ENCODE measurements at regions not wholly inside any gene's neighbourhood (a gene's known extent, or its start where the extent isn't known, plus 50 kb on each side); places are given as distances from the start of the nearest gene placed in this dataset.

DNA sequence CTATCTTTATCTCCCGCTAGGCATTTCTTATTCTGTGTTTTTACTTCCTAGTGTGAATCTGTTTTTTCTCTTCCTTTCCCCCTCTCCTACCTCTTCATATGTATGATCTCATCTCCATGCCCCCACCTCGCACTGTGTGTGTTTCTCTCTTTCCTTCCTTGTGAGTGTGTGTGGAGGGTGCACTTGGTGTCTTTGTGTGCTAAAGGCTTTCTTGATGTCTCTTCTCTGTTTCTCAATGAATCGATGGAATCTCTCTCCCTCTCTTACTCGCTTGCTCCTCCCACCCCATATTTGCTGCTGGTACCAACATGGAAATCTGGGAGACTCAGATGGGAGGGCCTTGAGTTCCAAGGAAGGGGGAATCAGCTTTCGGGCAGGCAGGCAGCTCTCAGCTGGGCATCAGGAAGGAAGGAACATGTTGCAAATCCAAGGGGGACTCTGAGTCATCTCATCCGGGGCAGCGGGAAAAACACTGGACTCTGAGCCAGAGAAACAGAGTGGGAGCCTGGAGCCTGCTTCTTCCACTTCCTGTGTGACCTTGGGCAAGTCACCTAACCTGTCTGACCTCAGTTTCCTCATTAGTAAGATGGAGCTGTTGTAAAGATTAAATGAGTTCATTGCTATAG is 147.5 kb downstream of the PTPRU start:
- TF ChIP-seq, protein P1, sequence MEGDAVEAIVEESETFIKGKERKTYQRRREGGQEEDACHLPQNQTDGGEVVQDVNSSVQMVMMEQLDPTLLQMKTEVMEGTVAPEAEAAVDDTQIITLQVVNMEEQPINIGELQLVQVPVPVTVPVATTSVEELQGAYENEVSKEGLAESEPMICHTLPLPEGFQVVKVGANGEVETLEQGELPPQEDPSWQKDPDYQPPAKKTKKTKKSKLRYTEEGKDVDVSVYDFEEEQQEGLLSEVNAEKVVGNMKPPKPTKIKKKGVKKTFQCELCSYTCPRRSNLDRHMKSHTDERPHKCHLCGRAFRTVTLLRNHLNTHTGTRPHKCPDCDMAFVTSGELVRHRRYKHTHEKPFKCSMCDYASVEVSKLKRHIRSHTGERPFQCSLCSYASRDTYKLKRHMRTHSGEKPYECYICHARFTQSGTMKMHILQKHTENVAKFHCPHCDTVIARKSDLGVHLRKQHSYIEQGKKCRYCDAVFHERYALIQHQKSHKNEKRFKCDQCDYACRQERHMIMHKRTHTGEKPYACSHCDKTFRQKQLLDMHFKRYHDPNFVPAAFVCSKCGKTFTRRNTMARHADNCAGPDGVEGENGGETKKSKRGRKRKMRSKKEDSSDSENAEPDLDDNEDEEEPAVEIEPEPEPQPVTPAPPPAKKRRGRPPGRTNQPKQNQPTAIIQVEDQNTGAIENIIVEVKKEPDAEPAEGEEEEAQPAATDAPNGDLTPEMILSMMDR (IDR thresholded peaks at IDR 0.05; ENCODE audit: low read depth, low read length, missing control alignments): no peak
- H3K4me3 ChIP-seq (ENCODE audit: low read depth, low read length): no peak overlapping the region
- in situ Hi-C loops (cut with HindIII; ENCODE audit: low sequenced_read_pairs): loop anchor here (25.0 kb wide), 1 partner anchor 147 kb away; the partner anchor contains the start of genes MECR and PTPRU
- DNase-seq (ENCODE audit: low read depth): no peak

DNA sequence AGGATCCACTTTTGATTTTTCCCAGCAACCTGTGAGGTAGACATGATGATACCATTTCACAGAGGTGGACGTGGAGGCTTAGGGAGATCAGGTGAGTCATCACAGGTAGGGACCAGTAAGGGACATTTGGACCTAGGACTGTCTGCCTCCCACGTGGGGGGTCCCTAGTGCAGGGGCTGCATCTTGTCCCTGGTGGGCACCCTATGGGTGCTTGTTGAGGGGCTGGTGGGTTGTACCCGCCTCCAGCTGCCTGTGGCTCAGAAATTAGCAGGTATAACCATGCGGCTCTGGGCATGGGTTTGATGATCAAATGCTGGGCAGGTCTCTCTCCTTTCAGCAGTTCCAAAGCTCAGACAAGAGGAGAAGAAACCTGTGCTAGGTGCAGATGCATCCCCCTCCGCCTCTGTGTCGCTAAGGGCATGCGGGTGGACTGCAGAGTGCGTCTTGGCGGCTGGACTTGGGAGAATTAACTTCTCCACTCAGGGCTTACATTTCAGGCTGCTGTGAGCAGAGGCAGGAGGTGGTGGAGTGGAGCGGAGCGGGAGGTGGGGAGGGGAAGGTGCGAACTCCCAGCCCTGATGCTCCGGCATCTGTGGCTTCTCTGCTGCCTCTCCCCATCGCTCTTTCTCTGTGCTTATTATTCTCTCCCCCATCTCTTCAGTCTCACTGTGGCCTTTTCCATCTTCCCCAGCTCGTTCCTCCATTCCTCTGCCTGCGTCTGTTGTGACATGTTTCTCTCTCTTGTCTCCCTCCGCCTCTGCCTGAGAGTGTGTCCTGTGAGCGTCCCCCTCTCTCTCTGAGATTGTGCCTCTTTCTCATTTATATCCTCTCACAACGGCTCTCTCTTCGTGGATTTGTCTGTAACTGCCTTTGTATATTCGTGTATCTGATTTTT is 146.8 kb downstream of the PTPRU start:
- in situ Hi-C loops (cut with HindIII; ENCODE audit: low sequenced_read_pairs): loop anchor here (25.0 kb wide), 1 partner anchor 146 kb away; the partner anchor contains the start of genes MECR and PTPRU
- DNase-seq (ENCODE audit: low read depth): no peak
- no peak overlapping the region for H3K4me3 ChIP-seq (ENCODE audit: low read depth, low read length)
- TF ChIP-seq, protein P1 (IDR thresholded peaks at IDR 0.05; ENCODE audit: low read depth, low read length, missing control alignments): no peak

DNA sequence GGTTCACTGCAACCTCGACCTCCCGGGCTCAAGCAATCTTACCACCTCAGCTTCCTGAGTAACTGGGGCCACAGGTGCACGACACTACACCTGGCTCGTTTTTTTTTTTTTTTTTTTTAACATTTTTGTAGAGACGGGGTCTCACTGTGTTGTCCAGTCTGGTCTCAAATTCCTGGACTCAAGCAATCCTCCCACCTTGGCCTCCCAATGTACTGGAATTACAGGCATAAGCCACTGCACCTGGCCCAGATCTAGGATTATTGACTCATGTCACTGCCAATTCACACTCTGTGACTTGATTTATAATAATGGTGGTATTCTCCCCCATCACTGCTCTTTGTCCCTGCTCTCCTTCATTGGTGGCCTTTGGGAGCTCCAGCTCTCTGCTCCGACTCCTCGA is 145.1 kb downstream of the PTPRU start:
- in situ Hi-C loops (cut with HindIII; ENCODE audit: low sequenced_read_pairs): loop anchor here (25.0 kb wide), 1 partner anchor 144 kb away; the partner anchor contains the start of genes MECR and PTPRU
- TF ChIP-seq, protein P1 (IDR thresholded peaks at IDR 0.05; ENCODE audit: low read depth, low read length, missing control alignments): no peak
- no peak for DNase-seq (ENCODE audit: low read depth)
- no peak overlapping the region for H3K4me3 ChIP-seq (ENCODE audit: low read depth, low read length)

DNA sequence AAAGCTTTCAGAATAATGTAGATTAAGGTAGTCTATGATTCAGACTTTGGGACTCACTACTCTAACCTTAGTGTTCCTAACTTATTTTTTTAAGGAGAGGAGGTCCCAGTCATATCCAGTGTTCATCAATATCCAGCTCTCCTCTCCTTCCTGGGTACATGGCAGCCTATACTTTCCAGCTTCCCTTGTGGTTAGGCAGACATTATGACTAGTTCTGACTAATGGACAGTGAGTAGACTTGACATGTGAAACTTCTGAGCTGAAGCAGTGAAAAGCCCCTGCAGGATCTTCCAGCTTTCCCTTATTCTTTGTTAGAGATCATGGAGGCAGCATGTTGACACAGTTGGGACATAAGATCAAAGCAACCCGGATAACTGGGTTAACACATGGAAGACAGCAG is 144.2 kb downstream of the PTPRU start:
- no peak overlapping the region for H3K4me3 ChIP-seq (ENCODE audit: low read depth, low read length)
- DNase-seq (ENCODE audit: low read depth): no peak
- in situ Hi-C loops (cut with HindIII; ENCODE audit: low sequenced_read_pairs): loop anchor here (25.0 kb wide), 1 partner anchor 143 kb away; the partner anchor contains the start of genes MECR and PTPRU
- TF ChIP-seq, protein P1 (IDR thresholded peaks at IDR 0.05; ENCODE audit: low read depth, low read length, missing control alignments): no peak

DNA sequence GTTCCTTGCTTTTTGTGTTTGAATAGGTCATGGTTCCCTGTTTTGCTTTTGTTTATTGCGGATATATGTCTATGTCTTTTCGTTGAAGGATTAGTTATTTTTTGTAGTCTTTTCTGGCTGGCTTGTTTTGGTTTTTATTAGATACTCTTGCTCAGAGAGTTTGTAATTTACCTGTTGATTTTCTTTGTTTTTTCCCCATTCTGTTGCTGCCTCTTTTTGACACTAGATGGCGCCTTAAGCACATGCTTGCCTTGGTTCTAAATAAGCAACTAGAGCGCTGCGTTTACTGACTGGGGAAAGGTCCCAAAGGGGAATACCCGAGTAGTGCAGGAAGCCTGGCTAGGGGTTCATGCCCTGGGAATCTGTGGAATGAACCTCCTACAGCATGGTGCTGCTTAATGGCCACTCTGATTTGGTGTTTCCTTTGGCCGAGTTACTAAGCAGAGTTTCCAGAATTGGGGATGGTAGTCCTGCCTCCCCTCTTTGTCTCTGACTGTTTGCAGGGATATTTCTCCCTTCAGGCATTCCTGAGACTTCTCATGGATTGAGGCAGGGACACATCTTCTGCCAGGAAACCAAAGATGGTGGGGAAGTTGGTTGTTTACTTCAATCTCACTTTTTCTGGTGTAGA is 143.2 kb downstream of the PTPRU start:
- TF ChIP-seq, protein P1 (IDR thresholded peaks at IDR 0.05; ENCODE audit: low read depth, low read length, missing control alignments): peak; percentile 65
- DNase-seq (ENCODE audit: low read depth): no peak
- H3K4me3 ChIP-seq (ENCODE audit: low read depth, low read length): no peak overlapping the region
- in situ Hi-C loops (cut with HindIII; ENCODE audit: low sequenced_read_pairs): loop anchor here (25.0 kb wide), 1 partner anchor 142 kb away; the partner anchor contains the start of genes MECR and PTPRU
